GM18861 (cell line): ENCODE measurements at regions not wholly inside any gene's neighbourhood (a gene's known extent, or its start where the extent isn't known, plus 50 kb on each side); places are given as distances from the start of the nearest gene placed in this dataset.
"Not testable (repeated sequence)": the region's sequence is repeated elsewhere in the genome, so short reads cannot be mapped to it uniquely, and the experiment has no call there.

Source experiments
- ATAC-seq: cut with Tn5 transposase; IDR thresholded peaks from one replicate; pipeline ENCODE4 v1.9.1; 2021; ENCODE audit not compliant: unreplicated experiment

- no peak for ATAC-seq
These were observed 641.7 kb upstream of the DIPK2B start for GRCh38 chrX:45842207-45842925.

GRCh38 chrX:45840411-45840950, 639.8 kb upstream of the DIPK2B start:
- ATAC-seq = no peak

DNA sequence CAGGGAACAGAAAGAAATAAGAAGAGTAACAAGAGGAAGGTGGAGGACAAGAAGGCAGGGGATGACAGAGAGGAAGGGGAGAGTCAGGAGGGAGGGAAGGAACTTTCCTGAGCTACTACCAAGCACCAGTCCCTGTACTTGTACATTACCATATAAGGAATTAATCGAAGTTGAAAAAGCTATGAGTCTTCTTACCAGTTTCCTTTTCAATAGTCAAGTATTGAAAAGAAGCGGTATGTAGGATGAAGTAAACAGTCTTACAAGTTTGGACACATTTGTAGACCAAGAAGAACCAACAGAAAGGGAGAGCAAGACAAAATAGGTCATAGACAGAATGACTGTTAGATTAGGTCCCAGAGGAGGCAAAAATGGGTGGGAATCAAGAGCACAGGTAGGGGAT, 629.7 kb upstream of the DIPK2B start:
- no peak for ATAC-seq

DNA sequence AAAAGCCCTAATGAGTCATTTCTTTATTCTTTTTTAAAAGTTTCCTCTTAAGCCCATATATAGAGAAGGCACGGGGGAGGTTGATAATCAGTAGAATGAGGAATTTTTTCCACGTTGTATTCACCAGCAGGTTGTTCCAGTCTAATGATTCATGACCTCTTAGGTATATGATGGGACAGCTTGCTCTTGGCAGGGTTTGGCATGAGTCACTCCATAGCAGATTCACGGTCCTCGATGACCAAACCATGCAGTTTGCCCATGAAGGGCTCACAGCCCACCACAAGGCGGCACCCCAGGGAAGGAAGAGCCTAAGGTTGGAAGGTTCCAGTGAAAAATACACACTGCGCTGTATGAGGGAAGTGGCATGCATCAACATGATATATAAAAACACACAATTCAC, 623.8 kb upstream of the DIPK2B start:
- ATAC-seq = no peak

DNA sequence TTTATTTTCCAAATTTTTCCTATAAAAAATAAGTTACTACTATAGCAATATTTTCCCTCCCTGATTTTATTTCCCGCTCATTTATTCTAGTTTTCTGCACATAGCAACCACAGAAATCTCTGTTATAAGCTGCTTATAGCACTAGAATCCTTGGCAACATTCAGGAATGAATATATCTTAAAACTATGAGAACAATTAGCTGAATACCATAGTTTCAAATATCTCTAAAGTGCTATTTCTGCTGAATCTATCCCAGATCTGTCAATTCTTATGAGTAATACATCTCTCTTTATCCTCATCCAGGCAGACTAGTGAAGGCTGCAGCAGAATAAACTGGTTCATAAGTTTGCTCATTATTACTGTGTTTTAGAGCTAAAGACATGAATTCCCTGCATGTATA, 622.9 kb upstream of the DIPK2B start:
- ATAC-seq = no peak

DNA sequence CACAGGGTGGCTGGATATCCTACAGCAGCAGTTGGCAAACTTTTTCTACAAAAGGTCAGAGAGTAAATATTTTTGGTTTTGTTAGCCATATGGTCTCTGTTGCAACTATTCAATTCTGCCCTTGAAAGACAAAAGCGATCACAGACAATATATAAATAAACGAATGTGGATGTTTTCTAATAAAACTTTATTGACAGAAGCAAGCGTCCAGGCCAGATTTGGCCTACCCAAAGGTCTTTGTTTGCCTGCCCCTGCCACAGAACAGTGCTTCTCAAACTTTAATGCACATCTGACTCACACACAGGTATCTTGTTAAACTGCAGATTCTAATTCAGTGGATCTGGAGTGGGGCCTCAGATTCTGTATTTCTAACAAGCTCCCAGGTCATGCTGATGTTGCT, 621.4 kb upstream of the DIPK2B start:
- ATAC-seq = no peak

- ATAC-seq = no peak
These were observed 618.2 kb upstream of the DIPK2B start for GRCh38 chrX:45818913-45819312.

DNA sequence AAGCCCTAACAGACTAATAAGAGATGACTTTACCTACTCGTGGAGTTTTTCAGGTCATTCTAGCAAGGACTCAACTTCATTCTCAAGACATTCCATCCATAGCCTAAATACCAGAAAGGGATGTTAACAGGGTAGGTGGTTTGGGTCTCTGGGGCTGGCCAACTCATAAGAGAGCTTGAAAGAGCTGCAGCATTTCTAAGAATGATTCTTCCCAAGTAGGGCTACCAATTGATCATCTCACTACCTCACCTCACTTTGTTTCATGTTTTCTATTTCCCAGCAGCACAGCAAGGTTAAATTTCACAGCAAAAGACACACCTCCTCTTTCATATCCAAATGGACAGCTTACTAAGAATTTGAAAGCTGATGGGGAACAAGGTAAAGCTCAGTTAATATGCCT, 614.8 kb upstream of the DIPK2B start:
- ATAC-seq = no peak

GRCh38 chrX:45811326-45811725, 610.6 kb upstream of the DIPK2B start:
- ATAC-seq = no peak

DNA sequence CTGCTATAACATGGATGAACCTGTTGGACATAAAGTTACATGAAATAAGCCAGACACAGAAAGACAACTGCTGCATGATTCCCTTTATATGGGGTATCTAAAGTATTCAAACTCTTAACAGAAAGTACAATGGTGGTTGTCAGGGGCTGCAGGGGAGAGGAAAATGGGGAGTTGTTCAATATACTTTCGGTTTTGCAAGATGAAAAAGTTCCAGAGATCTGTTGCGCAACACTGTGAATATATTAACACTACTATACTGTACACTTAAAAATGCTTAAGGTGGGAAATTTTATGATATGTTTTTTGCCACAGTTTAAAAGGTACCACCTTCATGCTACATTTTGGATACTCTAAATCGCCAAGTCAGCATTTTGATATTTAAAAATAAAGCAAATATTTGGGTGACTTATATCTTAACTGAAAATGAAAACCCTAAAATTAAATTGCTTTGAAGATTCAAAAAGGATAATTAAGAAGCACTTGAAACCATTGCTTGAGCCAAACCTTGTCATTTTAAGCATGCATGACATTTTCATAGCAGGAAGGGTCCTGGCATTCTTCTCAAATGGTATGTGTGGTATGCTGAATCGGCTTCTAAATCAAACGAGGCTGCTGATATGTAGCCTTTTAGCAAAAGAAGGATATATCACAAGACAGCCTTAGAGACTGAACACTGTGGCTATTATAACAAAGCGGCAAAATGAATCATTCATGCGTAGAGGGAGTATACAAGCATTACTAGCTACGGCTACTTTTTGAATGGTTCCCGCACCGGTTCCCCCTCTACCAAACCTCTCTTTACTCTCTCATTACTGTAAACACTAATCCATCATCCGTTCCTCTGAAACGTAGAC, 607.1 kb upstream of the DIPK2B start:
- no peak for ATAC-seq

GRCh38 chrX:45806410-45807121, 605.9 kb upstream of the DIPK2B start:
- peak; percentile 53 for ATAC-seq

- no peak for ATAC-seq
These were observed 603.6 kb upstream of the DIPK2B start for GRCh38 chrX:45804276-45804675.

DNA sequence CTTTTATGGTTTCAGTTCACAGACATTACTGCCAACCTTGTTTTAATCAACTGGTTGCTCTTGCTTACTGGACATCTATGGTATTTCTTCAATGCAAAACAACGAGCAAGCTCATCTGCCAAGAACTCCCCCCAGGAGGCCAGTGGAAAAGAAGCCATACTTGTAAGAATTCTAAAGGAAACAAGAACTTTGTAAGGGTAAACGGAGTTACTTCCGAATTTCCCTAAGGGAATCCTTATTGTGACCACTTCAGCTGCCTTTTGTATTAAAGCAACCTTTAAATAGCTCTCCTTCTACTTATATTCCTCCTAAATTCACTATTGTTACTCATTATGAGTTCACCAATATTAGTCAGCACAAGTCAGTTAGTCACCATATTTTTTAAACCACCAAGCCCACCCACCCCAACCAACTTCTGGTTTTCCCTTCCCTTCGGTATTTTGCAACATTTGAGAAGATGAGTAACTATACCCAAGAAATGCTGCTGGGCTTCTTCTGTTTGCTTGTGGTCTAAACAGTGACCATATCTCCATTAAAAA, 602.8 kb upstream of the DIPK2B start:
- no peak for ATAC-seq

DNA sequence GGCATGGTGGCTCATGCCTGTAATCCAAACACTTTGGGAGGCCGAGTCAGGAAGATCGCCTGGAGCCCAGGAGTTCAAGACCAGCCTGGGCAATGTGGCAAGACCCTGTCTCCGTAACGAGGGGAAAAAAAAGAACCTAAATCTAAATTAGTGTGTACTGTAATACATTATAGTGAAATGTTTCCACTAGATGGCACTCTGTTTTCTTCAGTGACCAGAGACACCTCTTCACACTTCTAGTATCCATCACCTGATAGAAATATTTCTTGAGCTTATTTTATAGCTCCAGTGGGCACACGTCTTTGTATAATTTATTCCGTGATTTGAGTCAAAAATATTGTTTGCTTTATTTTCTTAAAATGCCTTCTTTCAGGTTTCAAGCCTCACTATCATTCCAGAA, 600.9 kb upstream of the DIPK2B start:
- peak; percentile 61 for ATAC-seq

DNA sequence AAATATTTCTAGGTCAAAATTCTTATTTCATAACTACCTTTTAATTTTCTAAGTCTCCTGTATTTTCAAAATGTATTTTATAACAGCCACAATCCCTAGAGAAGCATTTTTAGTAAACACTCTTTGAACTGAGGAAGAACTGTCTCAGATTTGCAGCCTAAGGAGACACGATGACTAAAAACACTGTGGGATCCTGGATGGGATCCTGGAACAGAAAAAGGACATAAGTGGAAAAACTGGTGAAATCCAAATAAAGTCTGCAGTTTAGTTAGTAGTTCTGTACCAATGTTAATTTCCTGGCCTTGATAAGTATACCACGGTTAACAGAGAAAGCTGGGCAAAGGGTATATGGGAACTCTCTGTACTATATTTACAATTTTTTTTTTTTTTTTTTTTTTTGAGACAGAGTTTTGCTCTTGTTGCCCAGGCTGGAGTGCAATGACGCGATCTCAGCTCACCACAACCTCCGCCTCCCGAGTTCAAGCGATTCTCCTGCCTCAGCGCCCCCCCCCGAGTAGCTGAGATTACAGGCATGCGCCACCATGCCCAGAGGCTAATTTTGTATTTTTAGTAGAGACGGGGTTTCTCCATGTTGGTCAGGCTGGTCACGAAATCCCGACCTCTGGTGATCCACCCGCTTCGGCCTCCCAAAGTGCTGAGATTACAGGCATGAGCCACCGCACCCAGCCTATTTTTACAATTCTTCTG, 600.2 kb upstream of the DIPK2B start:
- not testable (repeated sequence) for ATAC-seq

- ATAC-seq = no peak
These were observed 598.9 kb upstream of the DIPK2B start for GRCh38 chrX:45799576-45799975.

DNA sequence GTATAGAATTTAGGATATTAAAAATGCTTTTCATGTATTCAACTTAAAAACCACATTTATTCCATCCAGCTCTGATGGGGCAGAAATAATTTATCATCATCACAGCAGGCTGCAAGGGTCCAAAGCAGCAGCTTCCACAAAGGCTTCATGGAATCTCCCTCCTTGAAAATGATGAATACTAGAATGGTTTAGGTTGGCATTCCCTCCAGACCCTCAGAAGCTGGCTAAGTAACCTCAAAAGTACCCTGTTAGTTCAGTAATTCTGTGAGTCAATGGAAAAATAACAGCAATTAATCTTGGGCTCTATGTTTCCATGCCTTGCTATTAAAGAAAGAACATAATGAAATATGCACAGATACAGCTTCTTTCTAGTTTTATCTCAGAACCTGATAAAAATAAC, 594.9 kb upstream of the DIPK2B start:
- no peak for ATAC-seq

- no peak for ATAC-seq
These were observed 594.3 kb upstream of the DIPK2B start for GRCh38 chrX:45794995-45795337.

DNA sequence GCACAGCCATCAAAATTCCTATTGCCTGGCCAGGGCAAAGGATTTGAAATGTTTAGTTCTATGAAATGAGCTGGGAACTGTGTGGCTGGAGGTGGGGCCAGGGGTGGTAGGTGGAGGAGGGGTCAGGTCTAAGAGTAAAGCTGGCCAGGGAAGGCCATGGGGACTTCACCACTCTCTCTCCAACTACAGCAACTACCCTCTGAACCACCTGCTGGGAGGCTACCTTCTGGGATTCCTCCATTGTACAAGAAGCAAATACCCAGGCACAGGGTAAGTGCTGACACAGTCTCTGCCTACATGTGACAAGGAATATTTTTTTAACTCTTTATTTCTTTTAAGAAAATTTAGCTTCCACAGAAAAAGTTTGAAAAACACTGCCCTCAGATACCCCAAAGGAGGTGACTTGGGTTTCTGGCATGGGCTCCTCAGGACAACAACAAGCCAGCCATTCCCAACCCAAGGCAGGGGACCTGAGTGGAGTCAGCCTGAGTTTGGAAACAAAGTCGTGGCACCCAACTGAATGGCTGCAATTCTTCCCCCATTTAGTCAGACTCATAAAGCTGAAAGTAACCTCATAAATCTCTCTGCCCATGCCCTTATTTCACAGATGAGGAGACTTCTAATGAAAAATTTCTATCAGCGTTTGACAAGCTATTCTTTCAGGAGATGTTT, 593.8 kb upstream of the DIPK2B start:
- no peak for ATAC-seq

DNA sequence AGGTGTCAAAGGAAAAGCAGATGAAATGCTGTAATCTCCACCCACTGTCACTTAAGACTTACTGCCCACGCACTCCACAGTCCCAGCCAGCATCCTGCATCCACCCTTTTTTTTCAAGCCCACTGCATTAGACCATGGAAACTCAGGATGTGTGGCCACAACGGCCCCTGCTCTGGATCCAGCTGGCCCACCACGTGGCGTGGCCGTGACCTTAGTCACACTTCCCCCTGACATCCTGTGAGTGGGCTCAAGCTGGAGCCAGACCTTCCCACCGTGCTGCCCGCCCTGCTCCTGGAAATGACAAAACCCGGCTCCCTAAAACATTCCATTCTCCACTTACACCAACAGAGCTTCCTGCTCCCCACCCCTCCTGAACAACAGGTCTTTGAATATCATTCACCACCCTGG, 588.3 kb upstream of the DIPK2B start:
- no peak for ATAC-seq
